ENCODE measurements at regions not wholly inside any gene's neighbourhood (a gene's known extent, or its start where the extent isn't known, plus 50 kb on each side); places are given as distances from the start of the nearest gene placed in this dataset.

- TF ChIP-seq CTCF (IDR thresholded peaks at IDR 0.05) (no peak), POLR2A (IDR thresholded peaks at IDR 0.05) (no peak)
Observed at GRCh38 chr16:86389566-86390328, 120.6 kb upstream of the FOXF1 start.

All from testis (tissue), 2 donors.